ENCODE measurements at regions not wholly inside any gene's neighbourhood (a gene's known extent, or its start where the extent isn't known, plus 50 kb on each side); places are given as distances from the start of the nearest gene placed in this dataset.

DNA sequence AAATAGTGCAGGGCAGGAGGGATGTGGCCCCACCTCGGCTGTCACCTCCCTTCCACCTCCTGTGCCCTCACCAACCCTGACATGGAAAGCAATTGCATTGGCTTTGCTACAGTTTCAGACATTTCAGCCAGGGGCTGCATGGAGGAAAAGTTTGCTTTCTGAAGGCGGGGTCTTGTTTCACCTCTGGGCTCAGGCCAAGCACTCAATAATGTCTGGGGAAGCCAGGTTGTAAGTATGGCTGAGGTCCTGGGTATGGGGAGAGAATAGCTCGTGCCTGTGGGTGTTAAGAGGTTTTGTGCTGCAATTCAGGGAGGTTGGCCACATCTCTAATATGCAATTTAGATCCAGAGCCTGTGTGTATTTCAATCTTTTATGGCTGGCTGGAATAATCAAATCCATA, 238.4 kb upstream of the MKI67 start:
- TF ChIP-seq CTCF (conservative IDR thresholded peaks at IDR 0.05; ENCODE audit: low read depth, low read length) = no peak
- TF ChIP-seq EZH2 (IDR thresholded peaks at IDR 0.05; ENCODE audit: low read length, unreplicated experiment) = no peak

All from PC-3 (cell line).